HG02973 (cell line): ENCODE measurements at regions not wholly inside any gene's neighbourhood (a gene's known extent, or its start where the extent isn't known, plus 50 kb on each side); places are given as distances from the start of the nearest gene placed in this dataset.

Experiments used
- ATAC-seq: cut with Tn5 transposase; IDR thresholded peaks from one replicate; pipeline ENCODE4 v1.9.1; 2021; ENCODE audit warnings: moderate library complexity; ENCODE audit not compliant: unreplicated experiment

DNA sequence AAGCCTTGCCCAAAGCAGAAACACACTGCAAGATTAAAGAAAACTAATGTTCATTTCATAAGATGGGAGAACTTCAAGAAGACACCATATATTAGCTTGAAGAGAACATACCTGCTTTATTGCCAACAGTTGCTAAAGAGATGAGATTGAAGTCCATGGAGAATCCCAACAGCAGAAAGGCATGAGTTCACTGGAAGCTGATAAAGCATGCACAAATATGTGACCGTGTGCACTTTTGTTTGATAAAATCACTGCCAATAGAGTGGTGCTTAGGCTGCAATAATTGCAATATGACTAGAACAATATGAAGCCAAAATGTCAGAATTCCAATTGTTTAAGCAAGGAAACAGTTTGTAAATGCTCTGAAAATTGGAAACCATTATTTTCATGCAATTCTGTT is 125.9 kb upstream of the PPARGC1A start:
- ATAC-seq: no peak

DNA sequence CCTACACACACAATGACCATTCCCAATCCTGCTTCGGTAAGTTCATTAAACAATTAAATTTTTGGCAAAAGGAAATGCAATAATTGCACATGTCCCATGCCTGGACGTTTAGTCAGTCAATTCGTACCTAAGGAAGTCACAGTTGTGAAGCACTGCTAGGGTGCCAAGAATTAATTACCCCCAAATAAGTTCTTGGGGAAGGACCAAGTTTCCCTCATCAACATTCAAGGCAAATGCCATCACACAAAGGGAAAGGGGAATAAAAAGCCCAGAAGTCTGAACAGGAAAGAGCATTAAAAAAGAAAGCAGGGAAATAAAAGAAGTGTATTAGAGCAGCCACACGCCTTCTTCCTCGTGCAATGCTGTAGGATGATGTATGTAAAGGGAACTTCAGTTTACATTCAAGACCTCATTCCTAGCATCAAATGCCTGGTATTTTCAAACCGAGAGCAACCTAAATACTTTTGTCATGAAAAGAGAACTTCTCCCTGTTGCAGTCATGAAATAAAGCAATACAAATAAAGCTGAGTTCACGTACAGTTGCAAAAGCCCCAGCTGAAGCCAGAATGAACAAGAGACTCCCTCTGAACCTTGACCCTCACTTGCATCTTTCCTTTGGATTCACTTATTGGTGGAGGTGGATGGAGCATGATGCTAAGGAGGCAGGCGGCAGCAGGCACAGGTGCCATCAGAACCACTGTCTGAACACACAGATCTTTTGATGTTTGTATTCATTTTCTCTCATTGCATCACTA is 124.0 kb upstream of the PPARGC1A start:
- ATAC-seq: no peak

DNA sequence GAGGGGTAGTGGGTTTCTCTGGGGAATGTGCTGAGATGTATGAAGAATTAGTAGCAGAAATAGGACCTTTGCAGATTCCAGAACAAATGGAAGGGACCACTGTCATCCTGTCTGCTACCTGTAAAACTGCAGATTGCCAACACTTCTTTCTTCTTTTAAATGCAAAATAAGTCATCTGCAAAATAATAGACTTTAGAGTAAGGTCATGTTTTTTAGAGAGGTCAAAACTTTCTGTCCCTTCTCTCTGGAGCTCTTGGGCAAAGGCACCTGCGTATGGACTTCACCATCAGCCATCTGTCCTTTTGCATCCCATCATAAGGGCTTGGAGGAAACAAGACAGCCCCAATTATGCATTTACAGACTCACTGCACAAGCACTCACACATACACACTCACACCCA is 121.1 kb upstream of the PPARGC1A start:
- ATAC-seq: no peak

DNA sequence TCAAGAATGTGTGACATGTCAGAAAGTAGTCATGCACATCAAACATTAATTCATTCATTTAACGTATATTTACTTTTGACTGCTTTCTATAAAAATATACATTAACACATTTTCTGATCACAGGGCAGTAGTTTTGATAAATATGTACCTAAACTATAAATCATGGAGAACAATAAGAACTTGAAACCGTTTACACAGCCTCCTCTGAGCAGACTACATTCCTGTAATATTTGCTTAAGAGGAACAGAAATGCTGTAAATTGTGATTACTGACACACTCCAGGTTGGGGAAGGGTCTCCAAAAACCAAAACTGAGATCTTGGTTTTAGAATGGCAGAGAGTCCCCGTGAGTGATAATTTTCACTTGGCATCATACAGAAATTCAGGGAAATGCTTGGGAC is 120.7 kb upstream of the PPARGC1A start:
- no peak for ATAC-seq

DNA sequence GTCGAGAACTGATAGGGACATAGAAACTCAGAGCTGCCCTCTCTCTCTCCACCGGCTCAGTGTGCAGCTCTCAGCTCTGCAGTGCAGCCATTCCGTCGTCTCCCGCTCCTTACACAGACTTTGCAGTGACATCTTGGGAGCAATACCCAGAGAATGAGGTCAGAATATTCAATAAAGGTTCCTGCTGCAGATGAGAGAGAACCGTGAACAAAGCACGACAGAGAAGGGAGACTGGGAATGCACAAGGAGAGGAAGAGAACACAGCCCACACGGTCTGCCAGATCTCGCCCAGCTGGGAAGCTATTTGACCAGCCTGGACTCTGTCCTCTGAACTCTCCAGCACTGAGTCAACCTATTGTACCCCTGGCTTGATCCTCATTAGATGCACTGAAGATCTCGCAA is 118.0 kb upstream of the PPARGC1A start:
- no peak for ATAC-seq

DNA sequence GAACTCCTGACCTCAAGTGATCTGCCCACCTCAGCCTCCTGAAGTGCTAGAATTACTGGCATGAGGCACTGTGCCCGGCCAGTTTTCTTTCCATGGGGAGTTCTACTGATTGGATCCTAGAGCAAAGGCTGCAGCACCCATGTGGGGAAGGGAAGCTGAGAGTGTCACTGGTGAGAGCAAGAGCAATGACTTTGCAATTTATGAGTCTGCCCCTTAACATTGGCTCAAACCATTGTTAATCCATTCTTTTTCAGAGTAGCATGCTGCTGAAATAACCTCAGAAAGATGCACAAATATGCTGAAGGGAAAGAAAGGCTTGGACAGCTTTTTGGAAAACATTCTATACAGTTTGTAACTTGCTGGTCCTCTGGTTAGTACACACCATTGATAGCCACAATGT is 116.4 kb upstream of the PPARGC1A start:
- no peak for ATAC-seq

GRCh38 chr4:24003926-24004325 is 114.1 kb upstream of the PPARGC1A start:
- ATAC-seq: no peak

- no peak for ATAC-seq
Measured at GRCh38 chr4:24003496-24003895, 113.6 kb upstream of the PPARGC1A start.

- ATAC-seq: no peak
Measured at GRCh38 chr4:24002330-24002966, 112.6 kb upstream of the PPARGC1A start.

- ATAC-seq: no peak
Measured at GRCh38 chr4:24001486-24002329, 111.9 kb upstream of the PPARGC1A start.

DNA sequence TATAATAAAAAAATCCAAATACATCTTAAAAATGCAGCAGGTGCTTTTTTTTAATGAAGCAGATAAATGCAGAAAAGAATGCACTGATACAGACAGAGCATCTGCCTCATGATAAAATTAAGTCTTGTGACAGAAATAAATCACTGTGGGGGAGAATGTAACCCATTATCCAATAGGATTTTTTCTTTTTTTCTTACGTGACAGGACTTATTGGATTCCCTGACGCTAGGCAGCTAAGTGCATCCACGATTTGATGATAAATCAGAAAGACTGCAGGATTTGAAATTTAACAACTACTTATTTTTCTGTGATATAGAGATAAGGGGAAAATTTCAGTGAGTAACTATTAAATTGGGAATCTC is 110.6 kb upstream of the PPARGC1A start:
- ATAC-seq: no peak

DNA sequence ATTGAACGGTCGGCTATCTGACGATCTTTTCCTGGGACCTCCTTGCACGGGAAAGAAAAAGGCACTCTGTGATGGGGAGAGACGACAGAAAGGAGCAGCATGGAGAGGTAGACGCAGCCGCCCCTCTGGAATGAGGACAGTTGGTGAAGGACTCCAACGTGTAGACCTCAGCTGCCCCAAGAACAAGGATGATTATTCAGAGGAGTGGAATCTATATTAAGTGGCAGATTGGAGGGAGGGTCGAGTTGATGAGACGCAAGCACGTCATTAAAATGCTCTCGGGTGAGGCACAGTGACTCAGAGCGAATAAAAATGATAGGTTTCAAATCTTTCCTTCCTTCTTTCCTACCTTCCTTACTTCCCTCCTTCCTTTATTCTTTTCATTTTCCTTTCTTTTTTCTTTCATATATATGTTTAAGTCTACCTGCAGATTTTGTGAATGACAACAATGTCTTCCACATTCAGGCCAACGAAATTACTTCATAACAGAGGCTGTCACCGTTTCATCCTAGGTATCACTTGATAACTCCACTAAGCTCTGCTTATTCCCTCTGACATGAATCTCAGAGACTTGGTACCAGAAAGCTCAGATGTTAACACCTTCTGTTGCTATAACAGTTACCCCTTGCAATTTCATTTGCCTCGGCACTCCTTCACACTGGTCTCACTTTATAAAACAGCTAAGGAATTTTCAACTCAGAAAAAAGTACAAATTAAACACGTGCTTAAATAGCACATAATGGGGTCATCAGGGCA is 110.0 kb upstream of the PPARGC1A start:
- no peak for ATAC-seq

DNA sequence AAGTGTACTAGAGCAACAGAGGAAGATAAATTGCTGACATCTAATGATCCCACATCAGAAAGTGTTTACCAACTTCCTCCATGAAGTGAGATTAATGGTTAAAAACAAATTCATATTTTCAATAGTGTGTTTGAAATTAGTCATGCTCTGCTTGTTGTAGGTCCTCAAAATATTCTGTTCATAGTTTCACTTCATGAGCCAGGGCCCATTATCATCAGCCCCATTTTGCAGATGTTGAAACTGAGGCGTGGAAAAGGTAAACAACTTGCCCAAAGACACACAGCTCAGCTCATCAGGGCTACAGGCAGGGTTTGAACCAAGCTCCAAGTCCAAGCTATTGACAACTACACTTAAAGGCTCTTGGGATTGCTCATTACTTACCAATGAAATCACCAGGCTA is 103.5 kb upstream of the PPARGC1A start:
- ATAC-seq: no peak

GRCh38 chr4:23991444-23991843 is 101.6 kb upstream of the PPARGC1A start:
- no peak for ATAC-seq

DNA sequence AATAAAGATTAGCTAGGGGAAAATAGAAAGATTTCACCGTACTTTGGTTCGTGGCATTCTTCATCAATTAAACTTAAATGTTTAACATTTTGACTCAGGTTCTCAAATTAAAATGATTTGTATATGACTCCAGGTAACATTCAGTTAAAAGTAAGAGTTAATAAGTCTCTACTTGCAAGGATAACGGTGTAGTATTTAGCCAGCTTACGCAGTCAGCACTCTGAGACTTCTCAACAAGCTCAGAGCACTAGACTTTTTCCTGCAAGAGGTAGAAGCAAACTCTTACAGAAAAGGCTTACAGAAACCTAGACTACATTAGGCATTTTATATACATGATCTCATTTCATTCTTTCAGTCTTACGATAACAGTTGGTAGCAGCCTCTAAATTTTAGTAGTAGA is 96.4 kb upstream of the PPARGC1A start:
- ATAC-seq: no peak

DNA sequence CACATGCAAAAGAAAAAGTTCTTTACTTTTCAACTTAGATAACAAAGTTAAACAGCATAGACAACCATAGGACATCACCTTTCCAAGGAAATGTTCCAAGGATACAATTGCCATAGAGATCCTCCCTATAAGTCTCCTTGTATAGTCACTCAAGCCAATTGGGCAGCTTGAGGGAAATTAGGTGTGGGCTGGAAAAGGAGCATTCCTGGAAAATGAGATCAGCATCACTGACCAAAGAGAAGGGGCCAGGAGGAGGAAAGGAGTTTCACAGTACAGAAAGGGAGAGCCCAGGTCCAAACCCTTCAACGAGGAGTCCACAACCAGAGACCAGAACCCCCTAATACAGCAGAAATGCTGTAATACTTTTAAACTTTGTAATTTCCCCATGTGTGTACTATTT is 91.5 kb upstream of the PPARGC1A start:
- ATAC-seq: no peak

DNA sequence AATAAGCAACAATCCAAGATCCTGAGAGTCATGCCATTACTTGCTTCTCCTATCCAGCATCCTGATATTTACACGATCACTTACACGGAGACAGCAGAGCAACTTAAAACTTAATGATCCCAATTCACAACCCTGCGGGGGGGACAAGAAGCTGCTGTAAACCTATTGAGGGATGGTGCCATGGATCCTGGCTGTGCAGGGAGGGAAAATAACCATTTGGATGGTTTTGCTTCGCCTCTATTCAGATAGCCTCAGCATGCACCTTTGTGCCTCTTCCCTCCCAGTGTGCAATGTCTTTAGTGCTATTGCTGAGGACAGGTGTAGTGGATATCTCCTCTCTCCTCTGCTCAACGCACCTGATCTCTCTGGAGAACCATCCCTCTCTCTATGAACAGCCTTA is 89.7 kb upstream of the PPARGC1A start:
- no peak for ATAC-seq

GRCh38 chr4:23978002-23978401 is 88.2 kb upstream of the PPARGC1A start:
- no peak for ATAC-seq

DNA sequence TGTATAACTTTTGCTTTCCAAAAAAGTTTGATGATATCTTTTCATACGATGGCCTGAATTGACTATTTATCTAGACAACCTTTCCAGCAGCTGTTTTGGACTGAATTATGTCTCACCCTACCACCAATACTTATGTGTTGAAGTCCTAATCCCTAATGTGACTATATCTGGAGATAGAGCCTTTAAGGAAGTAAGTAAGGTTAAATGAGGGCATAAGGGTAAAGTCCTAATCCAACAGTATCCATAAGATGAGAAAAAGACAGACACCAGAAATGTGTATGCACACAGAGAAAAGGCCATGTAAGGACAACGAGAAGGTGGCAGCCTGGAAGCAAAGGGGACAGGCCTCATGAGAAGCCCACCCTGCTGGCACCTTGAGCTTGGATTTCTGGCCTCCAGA is 86.6 kb upstream of the PPARGC1A start:
- no peak for ATAC-seq

DNA sequence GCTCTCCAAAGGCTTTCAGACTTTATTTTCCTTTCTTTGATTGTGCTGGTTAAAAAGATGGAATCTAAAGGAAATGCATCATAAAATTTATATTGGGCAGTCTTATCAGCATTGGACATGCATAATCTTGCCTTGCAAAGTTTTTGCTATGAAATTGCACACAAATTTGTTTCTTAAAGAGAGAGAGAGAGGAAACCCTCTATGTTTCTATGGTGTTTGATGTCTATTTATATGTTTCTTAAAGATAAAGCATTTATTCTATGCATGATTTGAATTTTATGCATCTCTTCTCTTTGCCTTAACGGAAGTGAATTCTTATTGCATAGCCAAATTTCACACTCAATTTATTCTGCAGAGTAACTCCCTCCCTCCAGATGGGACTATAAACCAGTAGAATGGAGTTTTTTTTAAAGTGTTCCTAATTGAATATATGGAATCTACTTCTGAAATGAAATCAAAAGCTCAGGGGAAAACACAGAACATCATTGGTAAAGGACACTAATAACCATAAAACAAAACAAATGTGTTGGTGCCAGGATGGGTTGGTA is 83.5 kb upstream of the PPARGC1A start:
- no peak for ATAC-seq

DNA sequence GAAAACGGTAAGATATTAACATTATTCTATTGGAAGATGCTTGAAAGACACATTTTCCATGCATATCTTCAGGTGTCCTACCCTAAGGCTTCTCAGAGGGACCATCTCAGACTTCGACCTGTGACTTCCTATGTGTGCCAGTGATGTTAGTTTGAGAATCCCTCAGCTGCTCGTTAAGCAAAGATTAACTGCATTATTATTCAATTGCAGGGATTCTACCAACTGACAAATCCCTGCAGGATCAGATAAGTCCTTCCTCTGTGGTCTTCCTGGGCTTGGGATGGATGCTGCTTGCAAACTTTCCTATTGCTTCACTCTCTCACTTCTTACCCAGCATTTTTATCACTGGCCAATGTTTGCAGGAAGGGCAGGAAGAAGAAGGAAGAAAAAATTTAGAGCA is 83.0 kb upstream of the PPARGC1A start:
- no peak for ATAC-seq
